CD14-positive monocyte (primary cell): ENCODE measurements at regions not wholly inside any gene's neighbourhood (a gene's known extent, or its start where the extent isn't known, plus 50 kb on each side); places are given as distances from the start of the nearest gene placed in this dataset.

ENCODE experiments used
- DNase-seq, 3 donors: peaks; one replicate each; pipeline ENCODE4 v3.0.0-alpha.2; 2011 to 2022
- H2AFZ ChIP-seq: 2 replicates; pipeline ENCODE4 v1.6.0; 2012; ENCODE audit warnings: mild to moderate bottlenecking, low read depth, low read length, inconsistent platforms; ENCODE audit not compliant: insufficient read depth, poor library complexity, severe bottlenecking
- H3K27ac ChIP-seq, 2 donors: 1 replicate in 1 of 2; 2 replicates in 1 of 2; pipeline ENCODE4 v1.5.1; 2012 to 2013; ENCODE audit warnings: low read length in 2 of 2, control low read depth in 1 of 2, inconsistent platforms in 1 of 2, low read depth in 1 of 2, mild to moderate bottlenecking in 1 of 2
- H3K27me3 ChIP-seq, 2 donors: one replicate each; pipeline versions ENCODE4 v1.6.0 to v1.6.1; 2011 to 2013; ENCODE audit warnings: low read length in 2 of 2; ENCODE audit not compliant: control insufficient read depth in 2 of 2, insufficient read depth in 2 of 2
- H3K36me3 ChIP-seq, 2 donors: replicated peaks in 1 of 2; 1 replicate in 1 of 2; 2 replicates in 1 of 2; pipeline versions ENCODE4 v1.5.1 to v1.6.1; 2012 to 2013; ENCODE audit warnings: low read length in 2 of 2, control low read depth in 1 of 2, inconsistent platforms in 1 of 2, mild to moderate bottlenecking in 1 of 2; ENCODE audit not compliant: insufficient read depth in 2 of 2, control insufficient read depth in 1 of 2
- H3K4me1 ChIP-seq, 2 donors: 1 replicate in 1 of 2; 2 replicates in 1 of 2; pipeline versions ENCODE4 v1.5.1 to v1.6.1; 2012 to 2013; ENCODE audit warnings: low read length in 2 of 2, control low read depth in 1 of 2, inconsistent platforms in 1 of 2, mild to moderate bottlenecking in 1 of 2, moderate library complexity in 1 of 2; ENCODE audit not compliant: insufficient read depth in 2 of 2, control insufficient read depth in 1 of 2
- H3K4me2 ChIP-seq: replicated peaks from 2 replicates; pipeline ENCODE3; 2012; ENCODE audit warnings: low read length, moderate library complexity, mild to moderate bottlenecking; ENCODE audit not compliant: poor library complexity, severe bottlenecking; ENCODE audit errors: extremely low read depth
- H3K4me3 ChIP-seq, 3 experiments: fragments of 200-600 bp in 1 of 3; sonication (generic) in 1 of 3; replicated peaks in 1 of 3; 1 replicate in 2 of 3; 2 replicates in 1 of 3; pipeline ENCODE4 v1.5.1; 2011 to 2013; ENCODE audit warnings: low read length in 3 of 3, mild to moderate bottlenecking in 3 of 3, control low read depth in 2 of 3, low read depth in 2 of 3, inconsistent platforms in 1 of 3, moderate library complexity in 1 of 3
- H3K79me2 ChIP-seq: 2 replicates; pipeline ENCODE4 v1.6.0; 2012; ENCODE audit warnings: mild to moderate bottlenecking, control low read depth, inconsistent platforms, low read length, moderate library complexity; ENCODE audit not compliant: insufficient read depth
- H3K9ac ChIP-seq: 2 replicates; pipeline ENCODE4 v1.6.0; 2017; ENCODE audit warnings: low read length, mild to moderate bottlenecking; ENCODE audit not compliant: insufficient read depth, poor library complexity, severe bottlenecking
- H3K9me3 ChIP-seq, 2 donors: replicated peaks in 1 of 2; 1 replicate in 1 of 2; 2 replicates in 1 of 2; pipeline versions ENCODE4 v1.5.1 to v1.6.1; 2012 to 2013; ENCODE audit warnings: low read length in 2 of 2, control low read depth in 1 of 2; ENCODE audit not compliant: control insufficient read depth in 1 of 2, insufficient read depth in 1 of 2
- H4K20me1 ChIP-seq: 2 replicates; pipeline ENCODE4 v1.6.0; 2012; ENCODE audit warnings: mild to moderate bottlenecking, low read length, control low read depth, moderate library complexity; ENCODE audit not compliant: insufficient read depth
- H3K27ac Mint-ChIP-seq, 7 donors: one replicate each; pipeline ENCODE4 v1.8.0; 2020; ENCODE audit warnings: mild to moderate bottlenecking in 7 of 7, mixed read lengths in 7 of 7, moderate library complexity in 6 of 7, inconsistent platforms in 2 of 7
- H3K27me3 Mint-ChIP-seq, 3 donors: one replicate each; pipeline ENCODE4 v1.8.0; 2021 to 2022; ENCODE audit warnings: low read depth in 3 of 3, mild to moderate bottlenecking in 3 of 3, mixed read lengths in 3 of 3, moderate library complexity in 3 of 3, inconsistent platforms in 1 of 3
- H3K36me3 Mint-ChIP-seq, 2 donors: one replicate each; pipeline ENCODE4 v1.8.0; 2020; ENCODE audit warnings: mixed read lengths in 2 of 2, inconsistent platforms in 1 of 2, mild to moderate bottlenecking in 1 of 2
- H3K4me1 Mint-ChIP-seq: one replicate; pipeline ENCODE4 v1.8.0; 2020; ENCODE audit warnings: mild to moderate bottlenecking, mixed read lengths
- H3K4me3 Mint-ChIP-seq, 2 donors: one replicate each; pipeline ENCODE4 v1.8.0; 2020; ENCODE audit warnings: mild to moderate bottlenecking in 2 of 2, mixed read lengths in 2 of 2, moderate library complexity in 1 of 2
- H3K9me3 Mint-ChIP-seq, 7 donors: one replicate each; pipeline ENCODE4 v1.8.0; 2020 to 2022; ENCODE audit warnings: mixed read lengths in 7 of 7, mild to moderate bottlenecking in 6 of 7, moderate library complexity in 6 of 7, inconsistent platforms in 2 of 7
- CTCF ChIP-seq: fragments of 200-600 bp; IDR thresholded peaks from one replicate; pipeline ENCODE4 v1.8.0; 2022; ENCODE audit warnings: antibody characterized with exemption, mild to moderate bottlenecking
- WGBS: methylation state at CpG from one replicate; pipeline ENCODE4 v1.1.5; 2013; ENCODE audit warnings: missing lambda C conversion rate; ENCODE audit not compliant: insufficient coverage; 5-methylcytosine and 5-hydroxymethylcytosine counted together
- intact Hi-C, 2 donors: fragments of 100-400 bp; cut with micrococcal nuclease; formaldehyde crosslinking; loops; one replicate each; pipeline versions ENCODE4 v1.15.0 to v1.15.1; 2023

- Mint-ChIP-seq H3K4me1 (no peaks in the 10 kb centered on the region), H3K36me3 (no peaks in the 10 kb centered on the region), H3K9me3 (peaks cover 0 to 7% (median 3%) of the 10 kb centered on the region in 7 donors), H3K27ac (no peak overlapping the region), H3K4me3 (no peak overlapping the region), H3K27me3 (peaks cover 0 to 3% (median 0%) of the 10 kb centered on the region in 3 donors)
- no peak overlapping the region for H2AFZ ChIP-seq
- no peaks in the 10 kb centered on the region for H4K20me1 ChIP-seq
- H3K27ac ChIP-seq: no peak overlapping the region
- no peak overlapping the region for H3K4me2 ChIP-seq
- intact Hi-C loops: no loop called here
- H3K27me3 ChIP-seq: no peaks in the 10 kb centered on the region
- no peaks in the 10 kb centered on the region for H3K79me2 ChIP-seq
- H3K9me3 ChIP-seq: peaks cover 0 to 6% of the 10 kb centered on the region in 2 donors
- WGBS: 100% methylated on average over 2 of the region's 9 CpGs
- H3K36me3 ChIP-seq: no peaks in the 10 kb centered on the region
- no peaks in the 10 kb centered on the region for H3K4me1 ChIP-seq
- H3K9ac ChIP-seq: no peak overlapping the region
- no peak for TF ChIP-seq CTCF
- H3K4me3 ChIP-seq: no peak overlapping the region
- DNase-seq: no peak
Observed at GRCh38 chr10:8636371-8636770, 581.9 kb downstream of the GATA3 start.

GRCh38 chr10:8637640-8638039 lies 583.2 kb downstream of the GATA3 start:
- Histone ChIP-seq H3K4me1 (no peaks in the 10 kb centered on the region), H4K20me1 (no peaks in the 10 kb centered on the region), H3K79me2 (no peaks in the 10 kb centered on the region), H3K9ac (no peak overlapping the region), H3K9me3 (peaks cover 0 to 6% of the 10 kb centered on the region in 2 donors), H3K27ac (no peak overlapping the region), H3K4me3 (no peak overlapping the region), H2AFZ (no peak overlapping the region), H3K27me3 (no peaks in the 10 kb centered on the region), H3K4me2 (no peak overlapping the region), H3K36me3 (no peaks in the 10 kb centered on the region)
- no peak for TF ChIP-seq CTCF
- no peaks in the 10 kb centered on the region for H3K36me3 Mint-ChIP-seq
- H3K27ac Mint-ChIP-seq: no peak overlapping the region
- H3K4me1 Mint-ChIP-seq: no peaks in the 10 kb centered on the region
- intact Hi-C loops: no loop called here
- peaks cover 0 to 2% (median 0%) of the 10 kb centered on the region in 3 donors for H3K27me3 Mint-ChIP-seq
- 100% methylated on average over 1 of the region's 4 CpGs for WGBS
- DNase-seq: no peak
- peaks cover 3 to 10% (median 6%) of the 10 kb centered on the region in 7 donors for H3K9me3 Mint-ChIP-seq
- H3K4me3 Mint-ChIP-seq: no peak overlapping the region
